B cell (primary cell): ENCODE measurements at regions not wholly inside any gene's neighbourhood (a gene's known extent, or its start where the extent isn't known, plus 50 kb on each side); places are given as distances from the start of the nearest gene placed in this dataset.

ENCODE experiments used
- ATAC-seq: fragments of 200-7000 bp; cut with Tn5 transposase; one replicate; pipeline ENCODE4 v1.10.0; 2021; ENCODE audit warnings: low read depth, mild to moderate bottlenecking, moderate number of reproducible peaks, moderate library complexity
- CTCF ChIA-PET: fragments of 350-600 bp; sonication (Branson Sonifier 250); formaldehyde crosslinking; loops from one replicate; lab custom pipeline; 2021; ENCODE audit warnings: antibody characterized with exemption, inconsistent platforms; lab: Charles Lee
- POLR2A ChIA-PET: fragments of 350-600 bp; sonication (Branson Sonifier 250); formaldehyde crosslinking; loops from one replicate; lab custom pipeline; 2021; ENCODE audit warnings: antibody characterized with exemption; lab: Charles Lee
- DNase-seq: peaks from one replicate; pipeline ENCODE4 v3.0.0; 2013
- H2AFZ ChIP-seq: 2 replicates; pipeline ENCODE4 v1.6.1; 2012; ENCODE audit warnings: mild to moderate bottlenecking, low read depth, low read length; ENCODE audit not compliant: insufficient read depth, poor library complexity, severe bottlenecking
- H3K27ac ChIP-seq, 2 donors: 1 replicate in 1 of 2; 2 replicates in 1 of 2; pipeline ENCODE4 v1.5.1; 2012 to 2013; ENCODE audit warnings: low read length in 2 of 2, mild to moderate bottlenecking in 2 of 2, moderate library complexity in 1 of 2
- H3K27me3 ChIP-seq, 4 experiments: fragments of 200-600 bp in 1 of 4; sonication (generic) in 1 of 4; replicated peaks in 1 of 4; 1 replicate in 2 of 4; 2 replicates in 2 of 4; pipeline versions ENCODE4 v1.6.1 to v1.7.0; 2013 to 2016; ENCODE audit warnings: low read length in 3 of 4, mild to moderate bottlenecking in 2 of 4, mixed read lengths in 1 of 4, moderate library complexity in 1 of 4; ENCODE audit not compliant: insufficient read depth in 4 of 4, control insufficient read depth in 3 of 4; ENCODE audit errors: control extremely low read depth in 1 of 4
- H3K36me3 ChIP-seq, 2 experiments: replicated peaks in 1 of 2; 1 replicate in 1 of 2; 2 replicates in 1 of 2; pipeline versions ENCODE4 v1.6.1 to v1.7.1; 2013; ENCODE audit warnings: low read length in 1 of 2; ENCODE audit not compliant: insufficient read depth in 2 of 2, control insufficient read depth in 1 of 2; ENCODE audit errors: control extremely low read depth in 1 of 2, extremely low read depth in 1 of 2
- H3K4me1 ChIP-seq, 2 donors: fragments of 200-600 bp in 1 of 2; sonication (generic) in 1 of 2; 1 replicate in 1 of 2; 2 replicates in 1 of 2; pipeline versions ENCODE4 v1.5.1 to v1.6.1; 2013 to 2017; ENCODE audit warnings: low read length in 2 of 2; ENCODE audit not compliant: control insufficient read depth in 2 of 2, insufficient read depth in 2 of 2
- H3K4me2 ChIP-seq: replicated peaks from 2 replicates; pipeline ENCODE3; 2012; ENCODE audit warnings: mild to moderate bottlenecking, low read depth, low read length; ENCODE audit not compliant: poor library complexity, severe bottlenecking
- H3K4me3 ChIP-seq, 5 experiments: fragments of 200-600 bp in 1 of 5; sonication (generic) in 1 of 5; 1 replicate in 3 of 5; 2 replicates in 2 of 5; pipeline versions ENCODE4 v1.5.1 to v1.7.0; 2011 to 2016; ENCODE audit warnings: low read length in 4 of 5, mild to moderate bottlenecking in 4 of 5, low read depth in 2 of 5, control low read depth in 1 of 5, moderate library complexity in 1 of 5; ENCODE audit not compliant: insufficient read depth in 1 of 5; ENCODE audit errors: control extremely low read depth in 1 of 5, extremely low read depth in 1 of 5
- H3K79me2 ChIP-seq: fragments of 200-600 bp; sonication (generic); one replicate; pipeline ENCODE4 v1.6.0; 2016; ENCODE audit warnings: low read length; ENCODE audit not compliant: control insufficient read depth, insufficient read depth
- H3K9ac ChIP-seq: fragments of 200-600 bp; sonication (generic); 2 replicates; pipeline ENCODE4 v1.6.1; 2017; ENCODE audit warnings: mild to moderate bottlenecking, low read length, moderate library complexity
- H3K9me3 ChIP-seq, 3 donors: one replicate each; pipeline versions ENCODE4 v1.6.1 to v1.7.1; 2013; ENCODE audit warnings: low read length in 2 of 3; ENCODE audit not compliant: control insufficient read depth in 2 of 3, insufficient read depth in 1 of 3; ENCODE audit errors: control extremely low read depth in 1 of 3
- H4K20me1 ChIP-seq: 2 replicates; pipeline ENCODE4 v1.6.0; 2012; ENCODE audit warnings: mild to moderate bottlenecking, low read length; ENCODE audit not compliant: insufficient read depth, control insufficient read depth, poor library complexity, severe bottlenecking
- H3K27ac Mint-ChIP-seq: one replicate; pipeline ENCODE4 v1.8.0; 2021; ENCODE audit warnings: mixed read lengths
- H3K27me3 Mint-ChIP-seq: one replicate; pipeline ENCODE4 v1.8.0; 2021; ENCODE audit warnings: mixed read lengths
- H3K4me1 Mint-ChIP-seq: one replicate; pipeline ENCODE4 v1.8.0; 2021; ENCODE audit warnings: mixed read lengths
- H3K4me3 Mint-ChIP-seq: one replicate; pipeline ENCODE4 v1.8.0; 2021; ENCODE audit warnings: mixed read lengths
- H3K9me3 Mint-ChIP-seq: one replicate; pipeline ENCODE4 v1.8.0; 2022; ENCODE audit warnings: mixed read lengths; ENCODE audit not compliant: insufficient read depth
- CTCF ChIP-seq: fragments of 200-600 bp; IDR thresholded peaks from one replicate; pipeline ENCODE4 v1.8.0; 2022; ENCODE audit warnings: antibody characterized with exemption, mild to moderate bottlenecking
- EZH2 ChIP-seq: IDR thresholded peaks from 2 replicates; pipeline ENCODE4 v1.6.1; 2012; ENCODE audit warnings: borderline replicate concordance, low read depth, mild to moderate bottlenecking, moderate library complexity, low read length; ENCODE audit not compliant: insufficient read depth, poor library complexity, severe bottlenecking
- WGBS: methylation state at CpG from one replicate; pipeline ENCODE4 v1.1.5; 2013; ENCODE audit warnings: missing lambda C conversion rate; ENCODE audit not compliant: insufficient coverage; 5-methylcytosine and 5-hydroxymethylcytosine counted together
- intact Hi-C: fragments of 100-400 bp; cut with micrococcal nuclease; formaldehyde crosslinking; loops from one replicate; pipeline ENCODE4 v1.10.0; 2022

GRCh38 chr13:19071161-19071936 lies 110.3 kb downstream of the TUBA3C start:
- DNase-seq (no peak), ATAC-seq (no peak)
- no peaks in the 10 kb centered on the region for H3K36me3 ChIP-seq
- TF ChIP-seq CTCF (no peak), EZH2 (no peak)
- no peaks in the 10 kb centered on the region for H3K79me2 ChIP-seq
- WGBS = 87% methylated on average over 9 of the region's 11 CpGs
- Mint-ChIP-seq H3K9me3 (peaks cover 5% of the 10 kb centered on the region), H3K27me3 (no peaks in the 10 kb centered on the region), H3K4me1 (no peaks in the 10 kb centered on the region), H3K4me3 (no peak overlapping the region), H3K27ac (no peak overlapping the region)
- CTCF ChIA-PET = no interaction called here
- H3K9me3 ChIP-seq = peaks cover 0 to 37% (median 0%) of the 10 kb centered on the region in 3 donors
- no peak overlapping the region for H2AFZ ChIP-seq
- H4K20me1 ChIP-seq = no peaks in the 10 kb centered on the region
- POLR2A ChIA-PET = no interaction called here
- no peak overlapping the region for H3K27ac ChIP-seq
- intact Hi-C loops = no loop called here
- no peak overlapping the region for H3K4me3 ChIP-seq
- H3K27me3 ChIP-seq = no peaks in the 10 kb centered on the region
- no peak overlapping the region for H3K9ac ChIP-seq
- H3K4me1 ChIP-seq = no peaks in the 10 kb centered on the region
- no peak overlapping the region for H3K4me2 ChIP-seq

- Histone ChIP-seq H3K36me3 (no peaks in the 10 kb centered on the region), H3K27me3 (no peaks in the 10 kb centered on the region), H3K27ac (no peak overlapping the region), H3K4me1 (no peaks in the 10 kb centered on the region), H3K4me3 (no peak overlapping the region), H2AFZ (no peak overlapping the region), H4K20me1 (no peaks in the 10 kb centered on the region), H3K9ac (no peak overlapping the region), H3K79me2 (no peaks in the 10 kb centered on the region), H3K4me2 (no peak overlapping the region), H3K9me3 (peaks cover 0 to 32% (median 0%) of the 10 kb centered on the region in 3 donors)
- Mint-ChIP-seq H3K27ac (no peak overlapping the region), H3K9me3 (peaks cover 6% of the 10 kb centered on the region), H3K4me1 (no peaks in the 10 kb centered on the region), H3K27me3 (no peaks in the 10 kb centered on the region), H3K4me3 (no peak overlapping the region)
- no peak for DNase-seq
- no peak for ATAC-seq
- TF ChIP-seq CTCF (no peak), EZH2 (no peak)
- POLR2A ChIA-PET = no interaction called here
- WGBS = 73% methylated on average over 6 of the region's 6 CpGs
- intact Hi-C loops = no loop called here
- CTCF ChIA-PET = no interaction called here
Observed at GRCh38 chr13:19070398-19070735, 111.3 kb downstream of the TUBA3C start.
